ENCODE measurements at regions not wholly inside any gene's neighbourhood (a gene's known extent, or its start where the extent isn't known, plus 50 kb on each side); places are given as distances from the start of the nearest gene placed in this dataset.

DNA sequence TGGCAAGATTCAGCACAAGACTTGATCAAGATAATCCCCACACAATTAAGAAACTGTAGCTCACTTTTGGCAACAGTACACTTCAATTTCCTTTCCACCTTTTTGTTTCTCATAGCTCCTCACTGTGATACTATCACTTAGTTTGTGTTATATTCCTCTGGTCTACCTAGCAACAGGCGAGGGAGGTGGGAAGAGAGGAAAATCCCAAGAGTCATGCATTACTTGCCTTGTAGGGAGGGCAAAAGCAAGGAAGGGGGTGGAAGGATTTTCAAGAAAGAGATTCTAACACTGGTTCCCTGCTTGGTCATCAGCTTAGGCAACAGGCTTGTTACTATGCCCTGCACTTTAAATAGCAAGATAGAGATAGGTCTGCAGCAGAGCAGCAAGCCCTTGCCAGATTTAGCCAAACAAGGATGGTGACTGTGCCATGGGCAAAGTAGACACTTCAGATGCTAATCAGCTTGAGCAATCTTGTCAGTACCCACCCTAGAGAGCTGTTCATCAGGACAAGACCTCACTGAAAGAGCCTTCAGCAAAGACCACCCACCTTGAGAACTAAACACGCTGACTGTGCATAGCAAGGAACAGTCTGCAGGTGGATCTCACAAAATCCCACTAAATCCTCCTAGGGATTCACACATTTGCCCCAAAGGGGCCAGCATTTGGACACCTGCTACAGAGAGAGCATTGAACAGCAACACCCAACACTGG, 134.6 kb downstream of the MBD2 start:
- no peak overlapping the region for H3K27ac ChIP-seq (ENCODE audit: low read depth, low read length)
- no peak overlapping the region for H2AFZ ChIP-seq (ENCODE audit: low read length)
- no peak overlapping the region for H3K4me3 ChIP-seq (ENCODE audit: insufficient read depth, low read length)
- H3K27me3 ChIP-seq (ENCODE audit: insufficient read depth, low read length) = no peaks in the 10 kb centered on the region
- H4K20me1 ChIP-seq (ENCODE audit: insufficient read depth, low read length) = no peaks in the 10 kb centered on the region
- no peaks in the 10 kb centered on the region for H3K4me1 ChIP-seq (ENCODE audit: insufficient read depth, low read length)
- DNase-seq (ENCODE audit: insufficient read length, low spot score, missing footprints) = peak; percentile 56
- H3K4me2 ChIP-seq (ENCODE audit: insufficient read depth, low read length) = no peak overlapping the region
- no peaks in the 10 kb centered on the region for H3K79me2 ChIP-seq (ENCODE audit: insufficient read depth, low read length)
- no peaks in the 10 kb centered on the region for H3K9me3 ChIP-seq (ENCODE audit: low read depth, low read length)
- H3K36me3 ChIP-seq (ENCODE audit: insufficient read depth, low read length) = no peaks in the 10 kb centered on the region
- TF ChIP-seq CTCF (IDR thresholded peaks at IDR 0.05; ENCODE audit: extremely low read depth, low read depth, low read length) = no peak

- Histone ChIP-seq H3K27ac (ENCODE audit: low read depth, low read length) (no peak overlapping the region), H3K27me3 (ENCODE audit: insufficient read depth, low read length) (no peaks in the 10 kb centered on the region), H3K79me2 (ENCODE audit: insufficient read depth, low read length) (no peaks in the 10 kb centered on the region), H3K9me3 (ENCODE audit: low read depth, low read length) (no peaks in the 10 kb centered on the region), H3K36me3 (ENCODE audit: insufficient read depth, low read length) (no peaks in the 10 kb centered on the region), H3K4me3 (ENCODE audit: insufficient read depth, low read length) (no peak overlapping the region), H4K20me1 (ENCODE audit: insufficient read depth, low read length) (no peaks in the 10 kb centered on the region), H3K4me1 (ENCODE audit: insufficient read depth, low read length) (no peaks in the 10 kb centered on the region), H2AFZ (ENCODE audit: low read length) (no peak overlapping the region), H3K4me2 (ENCODE audit: insufficient read depth, low read length) (no peak overlapping the region)
- DNase-seq (ENCODE audit: insufficient read length, low spot score, missing footprints) = no peak
- TF ChIP-seq CTCF (IDR thresholded peaks at IDR 0.05; ENCODE audit: extremely low read depth, low read depth, low read length) = no peak
These were observed 137.6 kb downstream of the MBD2 start for GRCh38 chr18:54086863-54087262.

DNA sequence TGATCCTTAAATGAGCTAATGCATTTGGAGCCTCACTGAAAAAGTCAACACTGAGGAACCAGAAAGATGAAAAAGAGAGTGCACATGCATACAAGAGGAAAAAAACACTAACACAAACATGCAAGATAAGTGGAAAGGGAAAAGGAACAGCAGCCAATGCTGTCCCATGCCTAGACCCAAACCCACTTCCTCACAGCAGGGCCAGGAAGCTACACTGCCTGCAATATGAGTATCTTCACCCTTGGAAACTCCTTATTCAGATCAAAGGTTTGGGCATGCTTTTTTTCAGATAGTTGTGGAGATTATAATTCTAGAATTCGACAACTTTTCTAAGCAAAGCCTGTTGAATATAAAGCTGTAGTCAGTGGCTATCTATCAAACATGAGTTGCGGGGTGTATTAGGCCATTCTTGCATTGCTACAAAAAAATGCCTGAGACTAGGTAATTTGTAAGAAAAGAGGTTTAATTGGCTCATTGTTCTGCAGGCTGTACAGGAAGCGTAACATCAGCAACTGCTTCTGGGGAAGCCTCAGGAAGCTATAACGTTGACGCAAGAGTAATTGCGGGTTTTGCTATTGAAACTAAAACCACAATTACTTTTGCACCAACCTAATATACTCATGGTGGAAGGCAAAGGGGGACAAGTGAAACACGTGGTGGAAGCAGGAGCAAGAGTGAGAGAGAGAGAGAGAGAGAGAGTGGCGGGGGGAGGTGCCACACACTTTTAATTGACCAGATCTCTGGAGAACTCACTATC, 138.2 kb downstream of the MBD2 start:
- Histone ChIP-seq H3K4me3 (ENCODE audit: insufficient read depth, low read length) (no peak overlapping the region), H3K27ac (ENCODE audit: low read depth, low read length) (no peak overlapping the region), H3K9me3 (ENCODE audit: low read depth, low read length) (no peaks in the 10 kb centered on the region), H3K4me2 (ENCODE audit: insufficient read depth, low read length) (no peak overlapping the region), H3K27me3 (ENCODE audit: insufficient read depth, low read length) (no peaks in the 10 kb centered on the region), H4K20me1 (ENCODE audit: insufficient read depth, low read length) (no peaks in the 10 kb centered on the region), H3K4me1 (ENCODE audit: insufficient read depth, low read length) (no peaks in the 10 kb centered on the region), H3K79me2 (ENCODE audit: insufficient read depth, low read length) (no peaks in the 10 kb centered on the region), H2AFZ (ENCODE audit: low read length) (no peak overlapping the region), H3K36me3 (ENCODE audit: insufficient read depth, low read length) (no peaks in the 10 kb centered on the region)
- DNase-seq (ENCODE audit: insufficient read length, low spot score, missing footprints) = no peak
- TF ChIP-seq CTCF (IDR thresholded peaks at IDR 0.05; ENCODE audit: extremely low read depth, low read depth, low read length) = no peak

DNA sequence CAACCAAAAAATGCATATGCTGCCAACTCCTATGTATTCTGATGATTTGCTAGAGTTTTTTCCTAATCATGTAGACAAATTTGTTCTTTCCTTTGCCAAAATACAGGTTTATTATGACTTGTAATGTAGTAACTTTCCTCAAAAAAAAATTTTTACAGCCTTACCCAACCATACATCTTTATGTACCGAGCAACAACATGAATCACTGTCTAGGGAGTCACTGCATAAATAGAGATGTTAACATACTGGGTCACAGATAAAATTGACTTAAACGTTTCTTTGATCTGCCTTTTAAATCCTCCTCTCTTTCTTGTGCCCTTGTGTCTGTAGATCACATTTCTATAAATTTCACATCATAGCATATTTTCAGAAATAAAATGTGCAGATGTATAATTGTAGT, 143.6 kb downstream of the MBD2 start:
- Histone ChIP-seq H3K4me2 (ENCODE audit: insufficient read depth, low read length) (no peak overlapping the region), H4K20me1 (ENCODE audit: insufficient read depth, low read length) (no peaks in the 10 kb centered on the region), H2AFZ (ENCODE audit: low read length) (no peak overlapping the region), H3K9me3 (ENCODE audit: low read depth, low read length) (no peaks in the 10 kb centered on the region), H3K4me3 (ENCODE audit: insufficient read depth, low read length) (no peak overlapping the region), H3K79me2 (ENCODE audit: insufficient read depth, low read length) (no peaks in the 10 kb centered on the region), H3K27me3 (ENCODE audit: insufficient read depth, low read length) (no peaks in the 10 kb centered on the region), H3K27ac (ENCODE audit: low read depth, low read length) (no peak overlapping the region), H3K36me3 (ENCODE audit: insufficient read depth, low read length) (no peaks in the 10 kb centered on the region), H3K4me1 (ENCODE audit: insufficient read depth, low read length) (no peaks in the 10 kb centered on the region)
- no peak for TF ChIP-seq CTCF (IDR thresholded peaks at IDR 0.05; ENCODE audit: extremely low read depth, low read depth, low read length)
- DNase-seq (ENCODE audit: insufficient read length, low spot score, missing footprints) = no peak
